Adrenal gland (tissue), 9 donors: ENCODE measurements at regions not wholly inside any gene's neighbourhood (a gene's known extent, or its start where the extent isn't known, plus 50 kb on each side); places are given as distances from the start of the nearest gene placed in this dataset.

ENCODE experiments used
- DNase-seq, 7 donors: peaks; one replicate each; pipeline ENCODE4 v3.0.0-alpha.2; 2019 to 2020
- H3K27ac ChIP-seq, 5 donors: fragments of 200-600 bp; sonication (generic) in 4 of 5; 1 replicate in 3 of 5; 2 replicates in 2 of 5; pipeline versions ENCODE4 v1.5.1 to v1.8.0; 2016 to 2020; ENCODE audit warnings: mild to moderate bottlenecking in 1 of 5
- H3K27me3 ChIP-seq: fragments of 200-600 bp; 2 replicates; pipeline ENCODE4 v1.8.0; 2021
- H3K36me3 ChIP-seq, 2 donors: fragments of 200-600 bp; replicated peaks in 1 of 2; 1 replicate in 1 of 2; 2 replicates in 1 of 2; pipeline versions ENCODE4 v1.5.1 to v1.8.0; 2018 to 2022
- H3K4me1 ChIP-seq, 2 donors: fragments of 200-600 bp; replicated peaks in 1 of 2; 1 replicate in 1 of 2; 2 replicates in 1 of 2; pipeline versions ENCODE4 v1.5.1 to v1.8.0; 2018 to 2021
- H3K4me3 ChIP-seq, 4 donors: fragments of 200-600 bp; sonication (generic) in 3 of 4; one replicate each; pipeline ENCODE4 v1.5.1; 2016 to 2018
- H3K9me3 ChIP-seq, 3 donors: fragments of 200-600 bp; sonication (generic) in 1 of 3; replicated peaks in 1 of 3; 1 replicate in 2 of 3; 2 replicates in 1 of 3; pipeline versions ENCODE4 v1.5.1 to v1.8.0; 2016 to 2021
- POLR2A ChIP-seq, 2 donors: fragments of 450-650 bp; IDR thresholded peaks; one replicate each; pipeline ENCODE4 v1.6.1; 2017; ENCODE audit warnings: antibody characterized with exemption in 2 of 2, mild to moderate bottlenecking in 2 of 2, moderate library complexity in 1 of 2
- WGBS, 4 donors: extraction: QIAGEN DNeasy Blood & Tissue Kit in 2 of 4; methylation state at CpG; one replicate each; pipeline versions ENCODE4 v1.1.5 to v1.1.7; 2013 to 2017; 5-methylcytosine and 5-hydroxymethylcytosine counted together
- intact Hi-C, 2 donors: fragments of 100-400 bp; cut with DNase I; formaldehyde crosslinking; loops; one replicate each; pipeline versions ENCODE4 v1.14.1 to v1.15.0; 2022 to 2023
- TF ChIP-seq, protein P1 (sequence below), 6 experiments: fragments of 450-650 bp in 4 of 6; fragments of 200-600 bp in 2 of 6; sonication (generic) in 1 of 6; IDR thresholded peaks; 1 replicate in 5 of 6; 2 replicates in 1 of 6; pipeline versions ENCODE4 v1.5.1 to v1.8.0; 2016 to 2021; ENCODE audit warnings: antibody characterized with exemption in 6 of 6, mild to moderate bottlenecking in 2 of 6, moderate library complexity in 1 of 6
- donor health status: healthy with polysubstance abuse.
- donor health status: Bipolar disorder and iron deficiency.
- donor health status: DM: yes; HTN: yes; CAD: no.
- donor health status: DM: no; HTN: no; CAD: no.
- donor health status: DM: no; HTN: no; CAD: no.

DNA sequence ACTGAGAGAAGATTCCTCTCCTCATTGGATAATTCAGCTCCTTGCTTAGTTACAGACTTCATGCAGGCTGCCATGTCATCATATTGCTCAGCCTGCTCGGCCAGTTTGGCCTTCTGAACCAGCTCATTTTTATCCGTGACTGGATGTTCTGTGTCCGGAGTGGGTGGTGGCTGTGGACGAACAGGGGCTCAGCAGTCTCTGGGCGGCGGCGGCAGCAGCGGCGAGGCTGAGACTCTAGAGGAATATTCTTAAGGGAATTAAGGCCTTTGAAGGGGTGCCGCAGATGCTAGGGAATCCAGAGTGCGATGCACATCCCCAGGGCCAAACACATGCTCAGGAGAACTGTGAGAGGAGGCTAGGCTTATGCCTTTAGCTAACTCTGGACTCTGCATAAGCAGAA, 97.9 kb upstream of the GYPC start:
- WGBS, 4 donors: 86 to 90% (median 88%) methylated on average over 11 of the region's 11 CpGs
- no peaks in the 10 kb centered on the region for H3K27me3 ChIP-seq
- no peaks in the 10 kb centered on the region for H3K4me1 ChIP-seq
- H3K36me3 ChIP-seq: no peaks in the 10 kb centered on the region
- TF ChIP-seq POLR2A (IDR thresholded peaks at IDR 0.05): no peak
- TF ChIP-seq, protein P1, sequence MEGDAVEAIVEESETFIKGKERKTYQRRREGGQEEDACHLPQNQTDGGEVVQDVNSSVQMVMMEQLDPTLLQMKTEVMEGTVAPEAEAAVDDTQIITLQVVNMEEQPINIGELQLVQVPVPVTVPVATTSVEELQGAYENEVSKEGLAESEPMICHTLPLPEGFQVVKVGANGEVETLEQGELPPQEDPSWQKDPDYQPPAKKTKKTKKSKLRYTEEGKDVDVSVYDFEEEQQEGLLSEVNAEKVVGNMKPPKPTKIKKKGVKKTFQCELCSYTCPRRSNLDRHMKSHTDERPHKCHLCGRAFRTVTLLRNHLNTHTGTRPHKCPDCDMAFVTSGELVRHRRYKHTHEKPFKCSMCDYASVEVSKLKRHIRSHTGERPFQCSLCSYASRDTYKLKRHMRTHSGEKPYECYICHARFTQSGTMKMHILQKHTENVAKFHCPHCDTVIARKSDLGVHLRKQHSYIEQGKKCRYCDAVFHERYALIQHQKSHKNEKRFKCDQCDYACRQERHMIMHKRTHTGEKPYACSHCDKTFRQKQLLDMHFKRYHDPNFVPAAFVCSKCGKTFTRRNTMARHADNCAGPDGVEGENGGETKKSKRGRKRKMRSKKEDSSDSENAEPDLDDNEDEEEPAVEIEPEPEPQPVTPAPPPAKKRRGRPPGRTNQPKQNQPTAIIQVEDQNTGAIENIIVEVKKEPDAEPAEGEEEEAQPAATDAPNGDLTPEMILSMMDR (IDR thresholded peaks at IDR 0.05): no peak
- H3K27ac ChIP-seq: no peak overlapping the region
- intact Hi-C loops: no loop called here
- peaks cover 0 to 2% (median 0%) of the 10 kb centered on the region in 3 donors for H3K9me3 ChIP-seq
- no peak for DNase-seq
- no peak overlapping the region for H3K4me3 ChIP-seq

DNA sequence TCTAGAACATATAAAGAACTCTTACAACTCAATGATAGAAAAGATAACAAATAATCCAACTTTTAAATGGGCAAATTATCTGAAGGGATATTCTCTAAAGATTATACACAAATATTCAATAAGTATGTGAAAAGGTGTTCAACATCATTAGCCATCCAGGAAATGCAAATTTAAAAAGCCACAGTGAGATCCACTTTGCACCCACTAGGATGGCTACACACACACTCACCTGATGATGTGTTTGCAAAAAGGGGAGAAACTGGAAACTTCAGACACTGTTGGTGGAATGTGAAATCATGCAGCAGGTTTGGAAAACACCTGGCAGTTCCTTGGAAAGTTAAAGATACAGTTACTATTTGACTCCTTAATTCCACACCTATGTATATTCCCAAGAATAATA, 87.2 kb upstream of the GYPC start:
- H3K4me1 ChIP-seq: no peaks in the 10 kb centered on the region
- H3K9me3 ChIP-seq: no peaks in the 10 kb centered on the region
- H3K27me3 ChIP-seq: no peaks in the 10 kb centered on the region
- no peak overlapping the region for H3K27ac ChIP-seq
- intact Hi-C loops: no loop called here
- DNase-seq: no peak
- TF ChIP-seq, protein P1 (IDR thresholded peaks at IDR 0.05): no peak
- TF ChIP-seq POLR2A (IDR thresholded peaks at IDR 0.05): no peak
- no peak overlapping the region for H3K4me3 ChIP-seq
- no peaks in the 10 kb centered on the region for H3K36me3 ChIP-seq

DNA sequence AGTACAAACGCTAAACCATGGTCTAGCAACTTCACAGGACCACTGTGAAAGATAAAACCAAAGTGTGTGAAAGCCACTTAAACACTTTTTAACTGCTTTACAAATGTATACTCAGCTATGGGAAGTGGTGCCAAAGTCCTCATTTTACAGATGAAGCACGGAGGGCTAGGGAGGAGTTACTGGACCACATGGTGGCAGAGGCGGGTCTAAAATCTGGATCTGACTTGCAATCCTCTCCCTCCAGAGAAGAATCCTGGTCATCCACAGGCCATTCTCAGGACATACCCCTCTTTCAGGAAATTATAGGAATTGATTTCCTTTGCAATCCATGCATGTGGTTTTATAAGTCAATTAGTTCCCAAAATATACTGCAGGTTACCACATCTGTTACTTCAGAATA, 84.6 kb upstream of the GYPC start:
- Histone ChIP-seq H3K36me3 (no peaks in the 10 kb centered on the region), H3K4me3 (no peak overlapping the region), H3K27ac (no peak overlapping the region), H3K27me3 (no peaks in the 10 kb centered on the region), H3K9me3 (no peaks in the 10 kb centered on the region), H3K4me1 (no peaks in the 10 kb centered on the region)
- intact Hi-C loops: no loop called here
- no peak for TF ChIP-seq POLR2A (IDR thresholded peaks at IDR 0.05)
- TF ChIP-seq, protein P1 (IDR thresholded peaks at IDR 0.05): no peak
- 58 to 67% (median 65%) methylated on average over 3 of the region's 3 CpGs for WGBS, 4 donors
- DNase-seq: no peak

DNA sequence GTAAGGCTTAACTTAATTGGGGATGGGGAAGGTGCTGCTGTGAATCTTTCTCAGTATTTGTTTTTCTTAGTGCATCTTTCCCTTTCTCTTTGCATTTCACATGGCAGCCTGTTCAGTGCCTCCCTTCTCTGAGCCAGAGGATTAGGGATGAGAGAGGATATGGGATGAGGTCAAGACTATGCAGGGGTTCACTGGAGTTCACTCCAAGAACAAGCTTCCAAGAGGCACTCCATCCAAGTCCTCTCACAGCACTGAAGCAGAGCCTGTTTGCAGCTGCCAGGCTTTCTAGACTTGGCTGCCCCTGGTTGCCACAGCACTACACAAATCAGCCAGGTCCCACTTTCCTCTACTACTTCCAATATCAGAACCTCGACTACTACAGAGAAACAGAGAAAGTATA, 80.3 kb upstream of the GYPC start:
- no peak overlapping the region for H3K4me3 ChIP-seq
- no peaks in the 10 kb centered on the region for H3K27me3 ChIP-seq
- no peak overlapping the region for H3K27ac ChIP-seq
- 29 to 66% (median 49%) methylated on average over 1 of the region's 1 CpG for WGBS, 4 donors
- H3K9me3 ChIP-seq: no peaks in the 10 kb centered on the region
- TF ChIP-seq POLR2A (IDR thresholded peaks at IDR 0.05): no peak
- TF ChIP-seq, protein P1 (IDR thresholded peaks at IDR 0.05): no peak
- intact Hi-C loops: no loop called here
- H3K36me3 ChIP-seq: no peaks in the 10 kb centered on the region
- H3K4me1 ChIP-seq: no peaks in the 10 kb centered on the region
- DNase-seq: no peak
